ENCODE measurements at regions not wholly inside any gene's neighbourhood (a gene's known extent, or its start where the extent isn't known, plus 50 kb on each side); places are given as distances from the start of the nearest gene placed in this dataset.

DNA sequence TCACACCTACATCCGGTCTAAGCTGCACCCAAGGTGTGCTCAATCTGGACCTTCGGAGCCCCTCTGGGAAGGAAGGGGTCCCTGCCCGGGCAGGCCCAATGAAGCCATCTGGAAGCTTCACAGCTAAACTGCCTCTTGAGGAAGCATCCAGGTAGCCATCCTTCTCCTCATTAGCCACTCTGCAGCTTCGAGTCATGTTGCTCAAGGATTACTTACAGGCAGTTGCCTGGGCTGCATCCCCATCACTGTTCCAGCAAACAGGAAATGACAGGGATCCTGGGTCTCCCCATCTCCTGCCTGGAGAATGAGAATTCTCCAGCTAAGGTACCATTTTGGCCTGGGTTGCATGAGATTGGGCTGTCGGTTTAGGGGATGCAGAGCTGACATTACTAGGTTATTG lies 91.7 kb downstream of the ERMARD start:
- Histone ChIP-seq H3K27ac (ENCODE audit: low read depth in 1 of 3, low read length in 2 of 3) (no peak overlapping the region), H3K4me3 (ENCODE audit: low read depth in 1 of 3, low read length in 3 of 3) (no peak overlapping the region), H3K4me1 (ENCODE audit: control insufficient read depth in 3 of 3, insufficient read depth in 2 of 3, low read depth in 1 of 3, low read length in 2 of 3) (no peaks in the 10 kb centered on the region), H3K36me3 (ENCODE audit: control insufficient read depth in 3 of 3, insufficient read depth in 2 of 3, low read depth in 1 of 3, low read length in 3 of 3) (no peaks in the 10 kb centered on the region), H3K27me3 (ENCODE audit: control insufficient read depth in 3 of 3, insufficient read depth in 3 of 3, low read length in 3 of 3) (no peaks in the 10 kb centered on the region), H3K9me3 (ENCODE audit: control insufficient read depth in 2 of 2, insufficient read depth in 1 of 2, low read depth in 1 of 2, low read length in 1 of 2) (no peaks in the 10 kb centered on the region)
- DNase-seq (no peak), FAIRE-seq (no peak)
- 78 to 87% (median 79%) methylated on average over 5 of the region's 5 CpGs for WGBS, 3 donors

- H3K4me3 ChIP-seq (ENCODE audit: low read depth in 1 of 3, low read length in 3 of 3): no peak overlapping the region
- no peaks in the 10 kb centered on the region for H3K4me1 ChIP-seq (ENCODE audit: control insufficient read depth in 3 of 3, insufficient read depth in 2 of 3, low read depth in 1 of 3, low read length in 2 of 3)
- H3K27me3 ChIP-seq (ENCODE audit: control insufficient read depth in 3 of 3, insufficient read depth in 3 of 3, low read length in 3 of 3): no peaks in the 10 kb centered on the region
- H3K36me3 ChIP-seq (ENCODE audit: control insufficient read depth in 3 of 3, insufficient read depth in 2 of 3, low read depth in 1 of 3, low read length in 3 of 3): no peaks in the 10 kb centered on the region
- FAIRE-seq: no peak
- WGBS, 3 donors: 79 to 86% (median 85%) methylated on average over 13 of the region's 13 CpGs
- no peak overlapping the region for H3K27ac ChIP-seq (ENCODE audit: low read depth in 1 of 3, low read length in 2 of 3)
- H3K9me3 ChIP-seq (ENCODE audit: control insufficient read depth in 2 of 2, insufficient read depth in 1 of 2, low read depth in 1 of 2, low read length in 1 of 2): no peaks in the 10 kb centered on the region
- no peak for DNase-seq
Measured at GRCh38 chr6:169841907-169842606, 90.6 kb downstream of the ERMARD start.

DNA sequence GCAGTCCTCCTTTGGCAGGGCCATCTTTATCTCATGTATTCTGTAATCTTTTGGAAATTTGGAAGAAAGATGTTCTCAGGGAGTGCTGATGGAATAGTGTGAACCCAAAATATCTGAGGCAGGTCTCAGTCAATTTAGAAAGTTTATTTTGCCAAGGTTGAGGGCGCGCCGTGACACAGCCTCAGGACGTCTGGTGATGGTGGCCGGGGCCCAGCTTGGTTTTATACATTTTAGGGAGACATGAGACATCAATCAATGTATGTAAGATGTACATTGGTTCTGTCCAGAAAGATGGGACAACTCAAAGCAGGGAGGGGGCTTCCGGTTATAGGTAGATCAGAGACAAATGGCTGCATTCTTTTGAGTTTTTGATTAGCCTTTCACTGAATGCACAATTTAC lies 89.8 kb downstream of the ERMARD start:
- no peaks in the 10 kb centered on the region for H3K36me3 ChIP-seq (ENCODE audit: control insufficient read depth in 3 of 3, insufficient read depth in 2 of 3, low read depth in 1 of 3, low read length in 3 of 3)
- H3K27me3 ChIP-seq (ENCODE audit: control insufficient read depth in 3 of 3, insufficient read depth in 3 of 3, low read length in 3 of 3): no peaks in the 10 kb centered on the region
- 94 to 97% (median 96%) methylated on average over 6 of the region's 6 CpGs for WGBS, 3 donors
- no peak overlapping the region for H3K27ac ChIP-seq (ENCODE audit: low read depth in 1 of 3, low read length in 2 of 3)
- no peak for FAIRE-seq
- no peak for DNase-seq
- no peaks in the 10 kb centered on the region for H3K4me1 ChIP-seq (ENCODE audit: control insufficient read depth in 3 of 3, insufficient read depth in 2 of 3, low read depth in 1 of 3, low read length in 2 of 3)
- no peak overlapping the region for H3K4me3 ChIP-seq (ENCODE audit: low read depth in 1 of 3, low read length in 3 of 3)
- H3K9me3 ChIP-seq (ENCODE audit: control insufficient read depth in 2 of 2, insufficient read depth in 1 of 2, low read depth in 1 of 2, low read length in 1 of 2): no peaks in the 10 kb centered on the region

DNA sequence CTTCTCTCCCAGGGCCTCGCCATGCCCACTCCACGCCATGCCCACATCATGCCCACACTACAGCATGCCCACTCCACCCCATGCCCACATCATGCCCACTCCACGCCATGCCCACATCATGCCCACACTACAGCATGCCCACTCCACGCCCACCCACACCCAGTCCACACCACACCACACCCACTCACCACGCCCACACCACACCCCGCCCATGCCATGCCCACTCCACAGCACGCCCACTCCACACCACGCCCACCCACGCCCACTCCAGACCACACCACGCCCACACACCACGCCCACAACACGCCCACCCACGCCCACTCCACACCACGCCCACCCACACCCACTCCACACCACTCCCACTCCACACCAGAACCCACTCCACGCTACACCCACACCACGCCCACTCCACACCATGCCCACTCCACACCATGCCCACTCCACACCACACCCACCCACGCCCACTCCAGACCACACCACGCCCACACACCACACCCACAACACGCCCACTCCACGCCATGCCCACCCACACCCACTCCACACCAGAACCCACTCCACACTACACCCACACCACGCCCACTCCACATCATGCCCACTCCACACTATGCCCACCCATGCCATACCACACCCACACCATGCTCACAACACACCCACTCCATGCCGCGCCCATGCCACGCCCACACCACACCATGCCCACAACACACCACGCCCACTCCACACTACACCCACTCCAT lies 88.6 kb downstream of the ERMARD start:
- no peaks in the 10 kb centered on the region for H3K4me1 ChIP-seq (ENCODE audit: control insufficient read depth in 3 of 3, insufficient read depth in 2 of 3, low read depth in 1 of 3, low read length in 2 of 3)
- no peaks in the 10 kb centered on the region for H3K9me3 ChIP-seq (ENCODE audit: control insufficient read depth in 2 of 2, insufficient read depth in 1 of 2, low read depth in 1 of 2, low read length in 1 of 2)
- H3K36me3 ChIP-seq (ENCODE audit: control insufficient read depth in 3 of 3, insufficient read depth in 2 of 3, low read depth in 1 of 3, low read length in 3 of 3): no peaks in the 10 kb centered on the region
- 83 to 84% (median 83%) methylated on average over 23 to 25 of the region's 25 CpGs for WGBS, 3 donors
- H3K27ac ChIP-seq (ENCODE audit: low read depth in 1 of 3, low read length in 2 of 3): no peak overlapping the region
- no peak for DNase-seq
- no peak overlapping the region for H3K4me3 ChIP-seq (ENCODE audit: low read depth in 1 of 3, low read length in 3 of 3)
- no peak for FAIRE-seq
- H3K27me3 ChIP-seq (ENCODE audit: control insufficient read depth in 3 of 3, insufficient read depth in 3 of 3, low read length in 3 of 3): no peaks in the 10 kb centered on the region

- H3K27ac ChIP-seq (ENCODE audit: low read depth in 1 of 3, low read length in 2 of 3): no peak overlapping the region
- DNase-seq (no peak), FAIRE-seq (no peak)
- no peaks in the 10 kb centered on the region for H3K27me3 ChIP-seq (ENCODE audit: control insufficient read depth in 3 of 3, insufficient read depth in 3 of 3, low read length in 3 of 3)
- H3K9me3 ChIP-seq (ENCODE audit: control insufficient read depth in 2 of 2, insufficient read depth in 1 of 2, low read depth in 1 of 2, low read length in 1 of 2): no peaks in the 10 kb centered on the region
- H3K4me1 ChIP-seq (ENCODE audit: control insufficient read depth in 3 of 3, insufficient read depth in 2 of 3, low read depth in 1 of 3, low read length in 2 of 3): no peaks in the 10 kb centered on the region
- H3K36me3 ChIP-seq (ENCODE audit: control insufficient read depth in 3 of 3, insufficient read depth in 2 of 3, low read depth in 1 of 3, low read length in 3 of 3): no peaks in the 10 kb centered on the region
- no peak overlapping the region for H3K4me3 ChIP-seq (ENCODE audit: low read depth in 1 of 3, low read length in 3 of 3)
- 90 to 94% (median 91%) methylated on average over 10 of the region's 10 CpGs for WGBS, 3 donors
Measured at GRCh38 chr6:169839493-169839892, 88.1 kb downstream of the ERMARD start.

DNA sequence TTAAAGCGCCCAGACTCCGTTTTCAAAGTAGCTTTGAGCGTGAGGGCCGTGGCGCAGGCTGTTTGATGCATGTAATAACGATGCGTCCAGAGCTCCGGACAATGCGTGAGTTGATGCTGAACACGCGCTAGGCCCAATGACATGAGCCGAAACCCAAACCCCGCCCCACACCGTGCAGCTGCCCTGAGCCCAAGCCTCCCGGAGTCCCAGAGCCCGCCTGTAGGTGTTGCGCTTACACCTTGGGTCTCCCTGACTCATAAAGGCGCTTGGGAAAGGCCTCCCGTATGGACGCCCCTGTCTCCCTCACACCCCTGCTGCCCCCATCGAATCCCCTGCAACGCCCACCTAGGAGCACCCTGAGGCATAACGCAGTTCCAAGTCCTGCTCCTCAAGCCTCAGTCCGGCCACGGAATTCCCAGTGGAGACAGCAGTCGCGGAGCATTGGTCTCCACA lies 87.6 kb downstream of the ERMARD start:
- H3K4me1 ChIP-seq (ENCODE audit: control insufficient read depth in 3 of 3, insufficient read depth in 2 of 3, low read depth in 1 of 3, low read length in 2 of 3): no peaks in the 10 kb centered on the region
- H3K27ac ChIP-seq (ENCODE audit: low read depth in 1 of 3, low read length in 2 of 3): no peak overlapping the region
- H3K27me3 ChIP-seq (ENCODE audit: control insufficient read depth in 3 of 3, insufficient read depth in 3 of 3, low read length in 3 of 3): no peaks in the 10 kb centered on the region
- H3K4me3 ChIP-seq (ENCODE audit: low read depth in 1 of 3, low read length in 3 of 3): no peak overlapping the region
- H3K9me3 ChIP-seq (ENCODE audit: control insufficient read depth in 2 of 2, insufficient read depth in 1 of 2, low read depth in 1 of 2, low read length in 1 of 2): no peaks in the 10 kb centered on the region
- no peak for DNase-seq
- 91 to 96% (median 94%) methylated on average over 27 of the region's 27 CpGs for WGBS, 3 donors
- FAIRE-seq: no peak
- H3K36me3 ChIP-seq (ENCODE audit: control insufficient read depth in 3 of 3, insufficient read depth in 2 of 3, low read depth in 1 of 3, low read length in 3 of 3): no peaks in the 10 kb centered on the region

DNA sequence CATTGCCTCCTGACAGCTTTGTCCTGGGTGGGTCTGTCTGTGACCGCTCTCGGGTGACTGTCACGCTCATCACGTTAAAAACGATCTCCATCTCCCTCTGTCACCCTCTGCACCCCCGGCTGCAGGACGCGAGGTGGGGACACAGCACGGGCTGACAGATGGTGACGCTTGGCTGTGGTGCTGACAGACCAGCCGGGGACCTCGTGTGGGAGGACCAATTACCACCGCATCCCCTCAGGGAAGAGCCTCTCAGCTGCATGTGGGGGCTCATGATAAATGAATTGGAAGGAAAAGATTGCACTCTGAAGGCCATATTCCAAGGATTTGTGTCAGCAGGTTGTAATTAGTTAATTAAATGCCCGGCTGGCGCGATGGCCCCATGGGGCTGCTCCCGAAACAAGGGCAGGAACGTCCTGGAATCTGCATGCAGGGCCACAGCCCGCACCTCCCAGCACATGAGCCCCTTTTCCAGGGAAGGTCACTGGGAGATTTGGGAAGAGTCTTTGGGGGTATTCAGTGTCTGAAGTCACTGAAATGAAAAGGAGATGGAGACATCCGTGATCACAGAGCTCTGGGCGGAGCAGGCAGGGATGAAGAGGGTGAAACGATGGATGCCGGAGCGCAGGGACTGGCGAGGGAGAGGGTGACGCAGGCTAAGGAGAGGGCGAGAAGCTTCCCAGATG lies 87.1 kb downstream of the ERMARD start:
- Histone ChIP-seq H3K4me3 (ENCODE audit: low read depth in 1 of 3, low read length in 3 of 3) (no peak overlapping the region), H3K27ac (ENCODE audit: low read depth in 1 of 3, low read length in 2 of 3) (no peak overlapping the region), H3K27me3 (ENCODE audit: control insufficient read depth in 3 of 3, insufficient read depth in 3 of 3, low read length in 3 of 3) (no peaks in the 10 kb centered on the region), H3K9me3 (ENCODE audit: control insufficient read depth in 2 of 2, insufficient read depth in 1 of 2, low read depth in 1 of 2, low read length in 1 of 2) (no peaks in the 10 kb centered on the region), H3K4me1 (ENCODE audit: control insufficient read depth in 3 of 3, insufficient read depth in 2 of 3, low read depth in 1 of 3, low read length in 2 of 3) (no peaks in the 10 kb centered on the region), H3K36me3 (ENCODE audit: control insufficient read depth in 3 of 3, insufficient read depth in 2 of 3, low read depth in 1 of 3, low read length in 3 of 3) (no peaks in the 10 kb centered on the region)
- 91 to 92% (median 92%) methylated on average over 27 of the region's 27 CpGs for WGBS, 3 donors
- DNase-seq (no peak), FAIRE-seq (no peak)

GRCh38 chr6:169837529-169838250 lies 86.3 kb downstream of the ERMARD start:
- H3K27ac ChIP-seq (ENCODE audit: low read depth in 1 of 3, low read length in 2 of 3): no peak overlapping the region
- 87 to 91% (median 87%) methylated on average over 17 of the region's 17 CpGs for WGBS, 3 donors

More at GRCh38 chr6:169837529-169838250, 86.3 kb downstream of the ERMARD start:
- Histone ChIP-seq H3K4me3 (ENCODE audit: low read depth in 1 of 3, low read length in 3 of 3) (no peak overlapping the region), H3K9me3 (ENCODE audit: control insufficient read depth in 2 of 2, insufficient read depth in 1 of 2, low read depth in 1 of 2, low read length in 1 of 2) (no peaks in the 10 kb centered on the region), H3K27me3 (ENCODE audit: control insufficient read depth in 3 of 3, insufficient read depth in 3 of 3, low read length in 3 of 3) (no peaks in the 10 kb centered on the region), H3K4me1 (ENCODE audit: control insufficient read depth in 3 of 3, insufficient read depth in 2 of 3, low read depth in 1 of 3, low read length in 2 of 3) (peaks cover 0 to 2% (median 0%) of the 10 kb centered on the region in 3 donors), H3K36me3 (ENCODE audit: control insufficient read depth in 3 of 3, insufficient read depth in 2 of 3, low read depth in 1 of 3, low read length in 3 of 3) (no peaks in the 10 kb centered on the region)
- no peak for DNase-seq
- no peak for FAIRE-seq

Data from small intestine (tissue), 7 donors.